HG03378 (cell line): ENCODE measurements at regions not wholly inside any gene's neighbourhood (a gene's known extent, or its start where the extent isn't known, plus 50 kb on each side); places are given as distances from the start of the nearest gene placed in this dataset.
"Not testable (repeated sequence)": the region's sequence is repeated elsewhere in the genome, so short reads cannot be mapped to it uniquely, and the experiment has no call there.

Experiments used
- ATAC-seq: cut with Tn5 transposase; IDR thresholded peaks from one replicate; pipeline ENCODE4 v1.9.1; 2021; ENCODE audit warnings: mild to moderate bottlenecking, moderate library complexity; ENCODE audit not compliant: unreplicated experiment

DNA sequence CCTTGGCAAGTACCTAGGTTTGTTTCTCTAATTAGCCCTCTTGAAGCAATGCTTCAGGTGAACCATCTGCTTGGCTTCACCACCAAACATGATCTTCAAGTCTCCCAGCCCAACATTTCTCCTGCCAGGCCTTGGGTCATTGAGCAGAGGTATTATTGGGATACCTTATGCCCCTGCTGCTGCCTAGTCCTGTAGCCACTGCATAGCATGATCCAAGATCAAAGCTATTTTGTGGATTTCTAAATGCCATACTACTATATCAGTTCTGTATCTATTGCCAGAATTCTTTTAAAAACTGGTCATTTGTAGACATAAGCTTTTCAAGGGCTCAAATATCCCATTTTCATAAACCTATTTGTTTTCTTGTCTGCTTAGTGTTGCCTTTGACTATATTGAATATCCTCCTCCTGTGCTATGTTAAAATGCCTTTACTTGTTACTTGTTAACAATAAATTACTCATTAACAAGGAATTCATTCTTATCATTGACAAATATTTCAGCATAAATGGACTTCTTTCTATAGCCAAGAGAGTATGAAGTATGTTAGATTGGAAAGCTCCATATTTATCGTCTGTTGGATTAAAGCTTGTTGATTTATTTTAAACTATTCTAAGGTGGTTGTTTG, 204.5 kb upstream of the RBBP8 start:
- ATAC-seq: no peak

DNA sequence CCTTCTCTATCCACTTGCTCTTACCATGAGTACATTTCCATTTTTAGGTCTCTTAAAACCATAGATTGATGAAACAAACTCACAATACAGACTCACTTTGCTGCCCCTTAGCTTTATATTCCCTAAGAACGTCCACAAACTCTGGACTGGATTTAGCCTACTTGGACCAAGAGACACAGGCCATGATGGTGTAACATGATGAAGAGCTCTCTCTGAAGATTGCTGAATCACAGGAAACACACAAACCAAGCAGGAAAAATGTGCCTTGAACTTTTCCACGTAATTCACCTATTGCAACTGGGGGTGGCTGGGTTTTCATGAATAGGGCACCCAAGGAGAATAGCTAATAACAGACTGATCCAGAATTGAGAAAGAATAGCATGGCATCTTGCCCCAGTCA, 201.7 kb upstream of the RBBP8 start:
- ATAC-seq: no peak

DNA sequence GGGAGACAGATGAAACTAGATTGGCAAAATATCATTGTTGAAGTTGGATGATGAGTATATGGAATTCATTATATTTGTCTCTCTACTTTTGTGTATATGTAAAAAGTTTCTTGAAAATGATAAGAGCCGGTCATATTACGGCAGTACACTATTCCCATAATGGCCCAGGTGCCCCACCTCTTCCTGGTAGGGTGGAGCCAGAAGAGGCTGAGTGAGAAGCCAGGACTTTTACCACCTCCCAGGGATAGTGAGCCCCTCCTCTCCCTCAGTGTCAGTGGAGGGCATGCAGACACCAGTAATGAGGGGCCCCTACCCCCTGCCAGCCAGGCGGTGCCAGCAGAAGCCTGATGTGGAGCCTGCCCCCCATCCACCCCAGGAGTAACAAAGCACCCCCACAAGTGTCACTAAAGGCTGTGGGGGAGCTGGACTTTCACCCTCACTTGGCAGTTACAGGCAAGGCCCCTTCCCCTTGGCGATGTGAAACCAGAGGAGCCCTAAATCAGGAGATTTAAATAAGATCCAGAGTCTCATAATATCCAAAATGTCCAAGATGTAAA, 198.9 kb upstream of the RBBP8 start:
- ATAC-seq: no peak

GRCh38 chr18:22734791-22735627, 198.1 kb upstream of the RBBP8 start:
- ATAC-seq: no peak

DNA sequence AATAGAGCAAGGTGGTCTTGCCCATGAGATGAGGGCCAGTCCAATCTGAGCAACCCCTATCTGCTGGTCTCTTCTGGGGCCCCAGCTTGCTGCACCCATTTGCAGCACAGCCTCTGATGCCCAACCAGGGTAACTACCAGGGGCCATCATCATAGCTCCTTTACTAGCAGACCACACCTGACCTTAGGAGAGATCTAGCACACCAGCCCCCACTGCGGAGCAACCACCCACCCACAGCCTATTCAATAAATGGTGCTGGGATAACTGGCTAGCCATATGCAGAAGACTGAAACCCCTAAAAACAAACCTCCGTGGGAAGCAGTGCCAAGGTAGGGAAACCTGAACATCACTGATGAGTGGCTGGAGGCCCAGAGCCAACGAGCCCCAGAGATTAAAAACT, 196.1 kb upstream of the RBBP8 start:
- no peak for ATAC-seq

DNA sequence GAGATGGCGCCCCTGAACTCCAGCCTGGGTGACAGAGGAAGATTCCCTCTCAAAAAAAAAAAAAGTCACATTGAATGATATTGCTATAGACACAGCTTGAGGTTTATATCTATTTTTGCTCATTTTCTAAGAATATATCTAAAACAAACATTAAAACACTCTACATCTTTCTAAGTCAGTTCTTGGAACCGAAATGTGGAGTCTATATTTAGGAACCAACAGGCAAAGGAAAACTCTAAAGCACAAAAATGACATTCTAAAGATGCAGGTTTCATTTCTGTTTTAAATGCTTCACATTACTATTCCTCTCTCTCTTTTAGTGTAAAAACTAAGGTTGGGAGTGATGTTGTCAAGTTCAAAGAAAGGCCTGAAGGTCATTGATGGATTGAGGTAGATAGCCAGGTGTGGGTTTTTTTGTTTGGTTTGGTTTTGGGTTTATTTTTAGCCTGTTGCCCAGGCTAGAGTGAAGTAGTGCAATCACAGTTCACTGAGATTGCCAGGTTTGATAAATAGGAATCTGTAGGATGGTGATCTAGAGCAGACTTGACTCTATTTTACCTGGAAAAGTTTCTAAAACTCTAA, 194.0 kb upstream of the RBBP8 start:
- no peak for ATAC-seq

DNA sequence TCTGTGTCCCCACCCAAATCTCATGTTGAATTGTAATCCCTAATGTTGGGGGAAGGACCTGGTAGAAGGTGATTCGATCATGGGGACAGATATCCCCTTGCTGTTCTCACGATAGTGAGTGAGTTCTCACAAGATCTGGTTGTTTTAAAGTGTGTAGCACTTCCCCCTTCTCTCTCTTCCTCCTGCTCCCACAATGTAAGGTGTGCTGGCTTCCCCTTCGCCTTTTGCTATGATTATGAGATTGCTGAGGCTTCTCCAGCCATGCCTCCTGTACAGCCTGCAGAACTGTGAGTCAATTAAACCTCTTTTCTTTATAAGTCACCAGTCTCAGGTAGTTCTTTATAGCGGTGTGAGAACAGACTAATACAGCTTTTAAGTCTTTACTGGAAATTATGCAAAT, 193.3 kb upstream of the RBBP8 start:
- ATAC-seq: no peak

GRCh38 chr18:22741318-22741717, 191.8 kb upstream of the RBBP8 start:
- ATAC-seq: no peak

DNA sequence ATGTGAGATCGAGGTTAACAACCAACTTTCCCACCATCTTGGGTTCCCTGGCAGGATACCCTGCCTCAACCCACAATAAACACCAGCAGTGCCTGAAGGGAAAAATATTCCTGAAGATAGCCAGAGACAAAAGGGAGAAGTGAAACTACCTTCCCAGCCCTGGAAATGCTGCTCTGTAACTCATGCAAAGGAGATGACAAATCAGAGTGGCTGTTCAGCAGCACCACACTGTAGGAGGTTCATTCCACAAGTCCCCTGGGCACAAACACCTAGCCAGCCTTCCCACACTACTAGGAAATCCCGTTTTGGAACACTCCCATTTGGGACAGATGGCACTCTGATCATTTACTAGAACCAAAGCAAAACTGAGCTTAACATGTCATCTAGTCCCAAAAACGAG, 190.7 kb upstream of the RBBP8 start:
- no peak for ATAC-seq

GRCh38 chr18:22745966-22746365, 187.2 kb upstream of the RBBP8 start:
- no peak for ATAC-seq

DNA sequence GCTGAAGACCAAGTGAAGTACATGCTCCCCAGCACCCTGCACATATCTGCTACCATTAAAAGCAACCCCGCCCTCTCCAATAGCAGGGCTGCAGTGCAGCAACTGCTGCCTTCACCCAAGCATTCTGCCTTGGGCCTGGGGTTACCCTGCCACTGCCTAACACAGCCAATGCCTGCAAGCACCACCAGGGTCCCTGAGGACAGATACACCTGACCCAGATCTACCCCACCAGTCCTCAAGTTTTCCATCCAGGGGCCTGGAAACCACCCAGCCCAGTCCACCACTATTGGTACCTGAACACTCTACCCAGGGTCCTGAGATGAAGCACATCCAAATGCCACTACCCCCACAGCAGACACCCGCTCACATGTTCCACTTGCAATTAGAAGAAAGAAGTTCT, 181.1 kb upstream of the RBBP8 start:
- no peak for ATAC-seq

- ATAC-seq: no peak
Measured at GRCh38 chr18:22753130-22753831, 179.8 kb upstream of the RBBP8 start.

DNA sequence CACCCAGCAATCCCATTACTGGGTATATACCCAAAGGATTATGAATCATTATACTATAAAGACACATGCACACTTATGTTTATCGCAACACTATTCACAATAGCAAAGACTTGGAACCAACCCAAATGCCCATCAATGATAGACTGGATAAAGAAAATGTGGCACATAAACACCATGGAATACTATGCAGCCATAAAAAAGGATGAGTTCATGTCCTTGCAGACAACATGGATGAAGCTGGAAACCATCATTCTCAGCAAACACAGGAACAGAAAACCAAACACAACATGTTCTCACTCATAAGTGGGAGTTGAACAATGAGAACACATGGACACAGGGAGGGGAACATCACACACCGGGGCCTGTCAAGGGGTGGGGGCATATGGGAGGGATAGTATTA, 169.1 kb upstream of the RBBP8 start:
- ATAC-seq: not testable (repeated sequence)

DNA sequence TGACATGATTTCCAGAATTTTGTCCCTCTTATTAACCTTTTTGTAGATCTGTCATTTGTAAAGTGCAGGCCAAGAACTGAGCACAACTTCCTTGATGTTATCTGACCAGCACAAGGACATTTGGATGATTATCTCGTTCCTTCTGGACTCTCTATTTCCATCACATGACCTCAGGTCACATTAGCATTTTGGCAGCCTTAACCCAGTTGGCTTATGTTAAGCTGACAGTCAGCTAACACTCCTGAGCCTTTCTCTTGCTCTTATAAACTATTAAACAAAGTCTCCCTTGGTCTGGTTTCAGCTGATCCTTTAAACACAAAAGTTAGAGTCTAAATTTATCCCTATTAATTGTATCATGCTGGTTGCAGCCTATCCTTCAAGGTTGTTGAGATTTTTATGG, 167.2 kb upstream of the RBBP8 start:
- no peak for ATAC-seq

DNA sequence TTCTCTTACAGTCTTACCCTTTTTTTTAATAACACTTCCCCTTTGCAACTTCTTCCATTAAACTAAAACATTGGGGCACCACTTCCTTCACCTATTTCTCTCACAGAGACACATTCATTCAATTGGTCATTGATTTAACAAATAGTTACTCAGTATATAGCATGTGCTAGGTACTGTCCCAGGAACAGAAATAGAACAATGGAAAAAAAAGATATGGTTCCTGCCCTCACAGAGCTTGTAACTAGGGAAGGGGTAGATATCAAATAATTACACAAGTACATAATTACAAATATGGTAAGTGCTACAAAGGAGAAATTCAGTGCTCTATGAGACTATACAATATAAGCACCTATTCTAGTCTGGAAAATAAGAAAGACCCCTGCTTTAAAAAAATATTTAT, 165.5 kb upstream of the RBBP8 start:
- ATAC-seq: no peak

- ATAC-seq: no peak
Measured at GRCh38 chr18:22773944-22774343, 159.2 kb upstream of the RBBP8 start.

GRCh38 chr18:22778996-22779395, 154.1 kb upstream of the RBBP8 start:
- no peak for ATAC-seq

DNA sequence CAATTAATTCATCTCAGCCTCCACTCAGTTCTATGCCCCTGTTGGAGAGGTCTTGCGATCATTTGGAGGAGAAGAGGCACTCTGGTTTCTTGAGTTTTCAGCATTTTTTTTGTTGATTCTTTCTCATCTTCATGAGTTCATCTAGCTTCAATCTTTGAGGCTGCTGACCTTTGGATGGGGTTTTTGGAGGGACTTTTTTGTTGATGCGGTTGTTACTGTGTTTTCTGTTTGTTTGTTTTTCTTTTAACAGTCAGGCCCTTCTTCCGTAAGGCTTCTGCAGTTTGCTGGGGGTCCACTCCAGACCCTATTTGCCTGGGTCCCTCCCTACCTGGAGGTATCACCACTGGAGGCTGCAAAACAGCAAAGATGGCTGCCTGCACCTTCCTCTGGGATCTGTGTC, 149.9 kb upstream of the RBBP8 start:
- no peak for ATAC-seq

DNA sequence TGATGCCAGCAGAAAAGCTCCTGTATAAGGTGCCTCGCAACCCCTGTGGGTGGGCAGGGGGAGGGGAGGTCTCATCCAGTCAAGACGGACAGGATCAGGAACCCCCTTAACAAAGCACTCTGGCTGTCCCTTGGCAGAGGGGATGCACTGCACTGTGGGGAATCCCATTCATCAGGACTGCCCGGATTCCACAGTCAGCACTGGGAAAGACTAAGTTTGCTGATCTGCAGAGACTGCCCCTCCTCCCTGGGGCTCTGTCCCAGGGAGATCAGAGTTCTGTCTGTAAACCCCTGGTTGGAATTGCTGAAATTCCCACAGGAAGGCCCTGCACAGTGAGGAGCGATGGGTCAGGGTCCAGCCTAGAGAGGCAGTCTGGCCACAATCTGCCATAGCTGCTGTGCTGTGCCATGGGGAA, 149.5 kb upstream of the RBBP8 start:
- ATAC-seq: no peak

DNA sequence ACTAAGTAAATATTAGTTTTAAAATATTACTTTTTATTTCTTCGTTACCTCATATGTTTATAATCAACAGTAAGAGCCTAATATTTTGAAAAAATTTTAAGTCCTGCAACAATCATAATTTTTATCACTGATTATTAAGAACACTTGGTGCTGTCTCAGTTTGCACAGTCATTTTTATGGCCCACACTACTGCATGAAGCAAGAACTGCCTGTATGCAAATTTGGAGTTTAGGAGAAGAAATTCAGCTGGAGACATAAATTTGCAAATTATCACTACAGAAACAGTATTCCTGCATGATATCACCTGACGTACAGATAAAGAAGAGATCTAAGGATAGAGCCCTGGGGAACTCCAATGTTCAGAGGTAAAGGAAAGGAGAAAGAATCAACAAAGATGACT, 144.1 kb upstream of the RBBP8 start:
- ATAC-seq: no peak

GRCh38 chr18:22789600-22789999, 143.5 kb upstream of the RBBP8 start:
- no peak for ATAC-seq
